Cardiac fibroblast (primary cell): ENCODE measurements at regions not wholly inside any gene's neighbourhood (a gene's known extent, or its start where the extent isn't known, plus 50 kb on each side); places are given as distances from the start of the nearest gene placed in this dataset.
"Not testable (repeated sequence)": the region's sequence is repeated elsewhere in the genome, so short reads cannot be mapped to it uniquely, and the experiment has no call there.

Experiments
- DNase-seq, 2 donors: peaks; one replicate each; pipeline versions ENCODE4 v3.0.0 to v3.0.0-alpha.2; 2010; ENCODE audit warnings: low read depth in 2 of 2
- H3K4me3 ChIP-seq, 2 donors: replicated peaks in 1 of 2; 1 replicate in 1 of 2; 2 replicates in 1 of 2; pipeline ENCODE4 v1.5.1; 2011; ENCODE audit warnings: low read depth in 2 of 2, low read length in 2 of 2, mild to moderate bottlenecking in 2 of 2, moderate library complexity in 1 of 2
- TF ChIP-seq, protein P1 (sequence below): IDR thresholded peaks from one replicate; pipeline ENCODE4 v1.5.1; 2011; ENCODE audit warnings: low read depth, mild to moderate bottlenecking, low read length, inconsistent platforms

DNA sequence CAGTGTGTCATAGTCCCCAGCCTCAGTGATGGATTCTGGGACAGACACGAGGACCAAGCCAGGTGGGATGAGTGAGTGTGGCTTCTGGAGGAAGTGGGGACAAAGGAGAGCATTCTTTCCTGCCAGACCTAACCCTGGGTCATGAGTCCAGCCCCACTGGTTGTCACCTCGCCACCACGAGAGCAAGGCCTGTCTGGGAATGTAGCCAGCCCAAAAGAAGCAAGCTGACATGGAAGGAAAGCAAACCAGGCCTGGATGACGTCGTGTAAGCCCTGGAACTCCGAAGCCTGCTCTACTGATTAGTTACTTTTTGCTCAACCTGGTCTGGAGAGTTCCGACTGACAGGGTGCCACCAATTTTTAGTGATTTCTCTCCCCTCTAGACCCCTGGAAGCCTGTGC lies 105.9 kb downstream of the SINHCAF start:
- TF ChIP-seq, protein P1, sequence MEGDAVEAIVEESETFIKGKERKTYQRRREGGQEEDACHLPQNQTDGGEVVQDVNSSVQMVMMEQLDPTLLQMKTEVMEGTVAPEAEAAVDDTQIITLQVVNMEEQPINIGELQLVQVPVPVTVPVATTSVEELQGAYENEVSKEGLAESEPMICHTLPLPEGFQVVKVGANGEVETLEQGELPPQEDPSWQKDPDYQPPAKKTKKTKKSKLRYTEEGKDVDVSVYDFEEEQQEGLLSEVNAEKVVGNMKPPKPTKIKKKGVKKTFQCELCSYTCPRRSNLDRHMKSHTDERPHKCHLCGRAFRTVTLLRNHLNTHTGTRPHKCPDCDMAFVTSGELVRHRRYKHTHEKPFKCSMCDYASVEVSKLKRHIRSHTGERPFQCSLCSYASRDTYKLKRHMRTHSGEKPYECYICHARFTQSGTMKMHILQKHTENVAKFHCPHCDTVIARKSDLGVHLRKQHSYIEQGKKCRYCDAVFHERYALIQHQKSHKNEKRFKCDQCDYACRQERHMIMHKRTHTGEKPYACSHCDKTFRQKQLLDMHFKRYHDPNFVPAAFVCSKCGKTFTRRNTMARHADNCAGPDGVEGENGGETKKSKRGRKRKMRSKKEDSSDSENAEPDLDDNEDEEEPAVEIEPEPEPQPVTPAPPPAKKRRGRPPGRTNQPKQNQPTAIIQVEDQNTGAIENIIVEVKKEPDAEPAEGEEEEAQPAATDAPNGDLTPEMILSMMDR, result no peak

DNA sequence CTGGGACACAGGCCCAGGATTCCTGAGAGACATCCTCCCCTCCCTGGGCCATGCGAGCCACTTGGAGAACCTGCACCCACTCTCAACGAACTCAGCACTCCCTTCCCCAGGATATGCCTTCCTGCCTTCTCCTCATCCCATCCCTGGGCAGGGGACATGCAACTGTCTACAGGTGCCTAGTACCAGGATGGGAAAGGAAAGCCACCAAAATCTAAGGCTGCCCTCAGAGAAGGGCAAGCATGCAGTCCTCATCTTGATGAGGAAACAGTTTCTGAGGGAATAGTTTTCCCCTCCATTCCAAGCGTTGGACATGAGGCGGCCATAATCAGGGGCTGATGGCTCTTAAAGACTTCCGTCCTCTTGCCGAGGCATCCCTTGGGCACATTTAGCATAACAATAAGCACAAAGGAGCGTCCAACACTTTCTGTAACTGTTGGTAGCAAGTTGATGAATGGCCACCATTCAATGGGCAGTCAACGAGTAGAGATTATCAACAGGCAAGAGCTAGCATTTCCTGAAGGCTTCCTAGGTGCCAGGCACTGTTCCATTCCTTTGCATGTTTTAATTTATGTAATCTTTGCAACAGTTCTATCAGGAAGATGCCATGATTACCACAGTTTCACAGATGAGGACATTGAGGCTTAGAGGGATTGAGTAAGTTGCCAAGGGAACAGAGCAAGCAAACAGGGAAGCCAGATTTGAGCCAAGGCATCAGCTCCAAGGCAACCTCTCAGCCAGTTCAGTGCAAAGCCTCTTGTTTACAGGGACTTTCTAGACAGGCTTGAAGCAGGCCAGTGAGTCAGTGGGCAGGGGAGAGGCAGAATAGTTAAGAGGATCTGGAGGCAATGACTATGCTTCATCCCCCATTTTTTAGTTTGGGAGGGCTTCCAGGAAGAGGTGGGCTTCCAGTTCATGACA lies 105.1 kb downstream of the SINHCAF start:
- TF ChIP-seq, protein P1, result no peak
- H3K4me3 ChIP-seq, result no peak overlapping the region
- peak; percentile 35 to 55 for DNase-seq

More for the DNA sequence above, 105.9 kb downstream of the SINHCAF start:
- DNase-seq, result no peak
- H3K4me3 ChIP-seq, result no peak overlapping the region

DNA sequence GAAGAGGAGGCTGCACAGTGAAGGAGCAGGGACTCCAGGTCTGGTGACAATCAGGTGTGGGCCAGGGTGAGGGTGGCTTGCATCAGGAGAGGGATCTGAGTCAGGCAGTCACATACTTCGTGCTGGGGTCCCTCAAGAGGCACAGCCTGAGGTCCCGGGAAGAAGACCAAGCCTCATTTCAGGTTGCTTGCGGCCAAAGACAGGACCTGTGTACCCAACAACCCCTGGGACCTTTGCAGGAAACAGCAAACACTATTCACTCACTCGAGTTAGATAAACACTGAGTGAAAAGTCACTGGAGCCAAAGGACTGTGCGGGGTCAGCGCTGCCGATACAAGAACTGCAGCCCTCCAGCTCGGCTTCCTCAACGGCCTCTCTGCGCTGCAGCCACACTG lies 104.4 kb downstream of the SINHCAF start:
- H3K4me3 ChIP-seq, result no peak overlapping the region
- TF ChIP-seq, protein P1, result no peak
- no peak for DNase-seq

DNA sequence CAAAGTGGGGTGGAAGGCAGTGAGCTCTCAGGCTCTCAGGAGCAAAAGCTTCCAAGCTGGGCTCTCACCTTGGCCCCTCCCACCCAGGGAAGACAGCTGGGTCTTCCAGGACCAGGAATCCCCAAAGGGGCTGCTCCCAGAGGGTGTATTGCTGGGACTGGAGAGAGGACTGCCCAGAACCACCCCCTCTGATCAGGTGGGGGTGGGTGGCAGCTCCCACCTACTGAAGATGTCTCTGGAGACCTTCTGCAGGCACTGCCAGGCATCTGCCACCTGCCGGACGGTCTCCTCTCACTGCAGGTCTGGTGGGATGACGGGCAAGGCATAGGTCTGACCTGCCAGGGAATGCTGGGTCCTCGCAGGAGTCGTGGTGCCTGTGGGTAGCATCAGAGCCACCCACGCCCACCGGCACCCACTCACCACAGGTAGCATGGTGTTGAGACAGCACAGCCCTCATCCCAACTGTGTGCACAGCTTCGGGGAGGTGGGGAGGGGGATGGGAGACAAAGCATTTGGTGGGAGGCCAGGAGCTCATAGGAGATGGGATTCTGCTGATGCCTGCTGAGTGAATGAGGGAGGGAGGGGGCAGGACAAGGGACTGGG lies 103.2 kb downstream of the SINHCAF start:
- no peak overlapping the region for H3K4me3 ChIP-seq
- DNase-seq, result no peak
- TF ChIP-seq, protein P1, result no peak

DNA sequence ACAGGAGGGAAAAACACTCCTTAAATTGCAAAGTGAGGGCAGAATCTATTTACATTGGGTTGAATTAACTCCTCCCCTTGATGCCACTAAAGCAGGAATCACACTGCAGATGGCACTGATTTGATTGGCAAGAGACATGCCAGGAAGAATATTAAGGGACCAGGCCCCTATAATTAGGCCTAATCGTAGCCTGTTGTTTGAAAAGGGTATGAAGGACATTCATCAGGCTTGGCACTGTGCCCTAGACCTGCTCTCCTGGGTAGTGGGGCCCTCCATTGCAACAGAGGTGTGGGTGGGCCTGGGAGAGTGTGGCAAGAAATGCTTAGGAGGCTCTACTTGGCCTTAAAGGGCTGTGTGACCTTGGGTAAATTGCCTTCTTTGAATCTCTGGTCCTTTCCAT lies 102.3 kb downstream of the SINHCAF start:
- DNase-seq, H3K4me3 ChIP-seq: not testable (repeated sequence)

DNA sequence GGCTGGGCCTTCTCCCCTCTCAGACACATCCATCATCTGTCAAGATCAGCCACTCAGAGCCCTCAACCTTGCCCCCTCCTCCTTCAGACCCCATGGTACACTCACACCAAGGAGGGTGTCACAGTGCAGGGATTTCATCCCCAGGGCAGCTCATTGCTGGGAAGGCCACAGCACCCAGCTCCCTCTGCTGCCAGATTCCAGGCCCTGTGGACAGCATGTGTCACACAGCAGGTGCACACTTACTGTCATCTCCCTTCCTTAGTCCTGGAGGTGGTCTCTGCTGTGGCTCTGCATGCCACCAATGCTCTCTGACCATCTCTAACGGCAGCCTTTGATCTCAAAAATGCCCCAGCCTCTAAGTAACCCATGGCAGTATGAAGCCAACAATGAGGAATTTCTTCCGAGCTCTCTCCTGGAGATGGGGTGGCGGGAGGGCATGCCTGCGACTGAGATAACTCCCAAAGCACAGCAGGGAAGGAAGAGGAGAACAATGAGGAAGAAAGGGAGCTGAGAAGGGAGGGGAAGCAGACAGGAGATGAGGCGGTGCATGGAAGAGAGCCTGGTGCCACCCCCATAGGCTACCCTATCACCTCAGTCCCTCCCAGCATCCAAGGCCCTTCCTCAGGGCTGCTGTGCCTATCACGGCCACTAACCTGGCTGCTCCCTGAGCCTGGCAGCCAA lies 101.0 kb downstream of the SINHCAF start:
- no peak overlapping the region for H3K4me3 ChIP-seq
- DNase-seq, result no peak
- TF ChIP-seq, protein P1, result no peak
